Stomach (tissue), 4 donors: ENCODE measurements at regions not wholly inside any gene's neighbourhood (a gene's known extent, or its start where the extent isn't known, plus 50 kb on each side); places are given as distances from the start of the nearest gene placed in this dataset.

Experiments used
- CTCF ChIP-seq, 7 experiments: fragments of 450-650 bp in 4 of 7; fragments of 200-600 bp in 3 of 7; sonication (generic) in 3 of 7; IDR thresholded peaks; one replicate each; pipeline ENCODE4 v1.5.1; 2016 to 2019; ENCODE audit warnings: antibody characterized with exemption in 7 of 7, control low read depth in 2 of 7, mild to moderate bottlenecking in 1 of 7
- POLR2AphosphoS5 ChIP-seq, 3 donors: sonication (generic); formaldehyde crosslinking; IDR thresholded peaks; one replicate each; pipeline ENCODE4 v1.6.1; 2016; ENCODE audit warnings: antibody characterized with exemption in 3 of 3

GRCh38 chr6:91298543-91299145 is 711.8 kb upstream of the MAP3K7 start:
- TF ChIP-seq CTCF (IDR thresholded peaks at IDR 0.05) (no peak), POLR2AphosphoS5 (IDR thresholded peaks at IDR 0.05) (no peak)
